DMS53 (cell line): ENCODE measurements at regions not wholly inside any gene's neighbourhood (a gene's known extent, or its start where the extent isn't known, plus 50 kb on each side); places are given as distances from the start of the nearest gene placed in this dataset.

Source experiments
- DNase-seq: peaks from one replicate; lab custom pipeline; 2025; lab: John Stamatoyannopoulos, UW

DNA sequence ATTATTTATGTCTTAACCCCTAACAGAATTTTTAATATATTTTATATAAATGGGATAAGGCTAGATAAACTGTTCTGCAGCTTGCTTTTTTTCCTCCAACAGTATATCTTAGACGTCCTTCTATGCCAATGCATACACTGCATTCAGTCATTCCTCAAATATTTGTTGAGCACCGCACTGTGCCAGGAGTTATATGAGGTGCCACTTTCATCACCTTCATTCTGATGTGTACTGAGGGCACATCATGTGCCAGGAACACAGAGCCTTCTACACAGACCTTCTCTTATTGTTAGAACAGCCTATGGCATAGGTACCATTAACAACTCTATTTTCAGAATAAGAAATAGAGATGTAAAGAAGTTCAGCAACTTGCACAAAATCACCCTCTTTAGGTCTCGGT is 570.1 kb downstream of the CDK5RAP2 start:
- DNase-seq, result no peak

- no peak for DNase-seq
These were observed 578.4 kb downstream of the CDK5RAP2 start for GRCh38 chr9:120001536-120001935.

DNA sequence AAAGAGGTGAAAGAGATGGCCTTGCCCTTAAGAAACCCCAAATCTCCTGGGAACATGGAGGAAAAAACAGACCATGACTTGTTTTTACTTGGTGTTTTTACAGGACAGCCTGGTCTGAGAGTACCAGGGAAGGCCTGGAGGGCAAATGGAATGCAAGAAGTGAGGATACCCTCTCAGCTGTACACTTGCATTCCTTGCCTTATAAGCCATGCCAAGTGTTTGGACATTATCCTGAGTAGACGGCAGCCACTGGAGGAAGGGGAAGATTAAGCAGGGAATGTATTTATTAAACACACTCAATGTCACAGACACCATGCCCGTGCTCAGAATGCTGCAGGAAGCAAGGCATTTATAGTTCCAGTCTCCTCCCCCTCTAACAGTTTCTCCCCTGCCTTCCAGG is 581.4 kb downstream of the CDK5RAP2 start:
- DNase-seq, result no peak

GRCh38 chr9:119991797-119992196 is 588.2 kb downstream of the CDK5RAP2 start:
- DNase-seq, result no peak

DNA sequence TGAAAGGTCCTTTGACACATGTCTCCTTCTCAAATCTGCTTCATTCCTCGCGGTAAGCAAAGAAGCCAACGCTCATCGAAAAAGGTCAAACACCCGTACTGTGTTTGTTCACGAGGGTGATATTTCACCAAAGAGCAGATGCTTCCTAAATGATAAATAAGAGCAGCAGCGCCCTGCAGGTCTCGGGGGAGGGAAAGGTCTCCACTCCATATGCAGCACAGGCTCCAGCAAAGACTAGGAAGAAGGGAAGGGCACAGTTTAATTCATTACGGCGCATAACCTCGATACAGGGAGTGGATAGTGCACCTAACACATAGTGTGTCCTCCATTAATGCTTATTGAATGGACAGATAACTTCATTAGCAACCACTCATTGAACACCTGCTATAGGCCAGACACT is 593.3 kb downstream of the CDK5RAP2 start:
- DNase-seq, result no peak

DNA sequence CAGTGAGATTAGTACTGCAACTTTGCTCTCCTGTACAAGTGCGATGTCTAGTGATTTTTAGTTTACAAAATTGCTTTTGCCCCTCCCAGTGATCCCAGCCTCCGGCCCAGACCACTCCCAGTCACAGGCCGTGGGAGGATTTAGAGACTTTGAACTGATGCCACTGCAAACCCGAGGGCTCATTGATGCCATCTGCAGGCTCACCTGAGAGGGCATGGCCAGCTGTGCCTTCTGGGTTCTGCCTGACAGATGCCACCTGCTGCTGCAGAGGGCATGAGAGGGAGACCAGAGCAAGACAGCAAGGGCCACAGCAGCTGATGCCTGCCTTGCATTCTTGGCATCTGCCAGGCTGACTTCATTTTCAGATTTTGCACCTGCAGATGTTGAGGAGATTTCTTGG is 593.8 kb downstream of the CDK5RAP2 start:
- DNase-seq, result peak; percentile 81

GRCh38 chr9:119974026-119974425 is 604.8 kb upstream of the BRINP1 start:
- peak; percentile 32 for DNase-seq

DNA sequence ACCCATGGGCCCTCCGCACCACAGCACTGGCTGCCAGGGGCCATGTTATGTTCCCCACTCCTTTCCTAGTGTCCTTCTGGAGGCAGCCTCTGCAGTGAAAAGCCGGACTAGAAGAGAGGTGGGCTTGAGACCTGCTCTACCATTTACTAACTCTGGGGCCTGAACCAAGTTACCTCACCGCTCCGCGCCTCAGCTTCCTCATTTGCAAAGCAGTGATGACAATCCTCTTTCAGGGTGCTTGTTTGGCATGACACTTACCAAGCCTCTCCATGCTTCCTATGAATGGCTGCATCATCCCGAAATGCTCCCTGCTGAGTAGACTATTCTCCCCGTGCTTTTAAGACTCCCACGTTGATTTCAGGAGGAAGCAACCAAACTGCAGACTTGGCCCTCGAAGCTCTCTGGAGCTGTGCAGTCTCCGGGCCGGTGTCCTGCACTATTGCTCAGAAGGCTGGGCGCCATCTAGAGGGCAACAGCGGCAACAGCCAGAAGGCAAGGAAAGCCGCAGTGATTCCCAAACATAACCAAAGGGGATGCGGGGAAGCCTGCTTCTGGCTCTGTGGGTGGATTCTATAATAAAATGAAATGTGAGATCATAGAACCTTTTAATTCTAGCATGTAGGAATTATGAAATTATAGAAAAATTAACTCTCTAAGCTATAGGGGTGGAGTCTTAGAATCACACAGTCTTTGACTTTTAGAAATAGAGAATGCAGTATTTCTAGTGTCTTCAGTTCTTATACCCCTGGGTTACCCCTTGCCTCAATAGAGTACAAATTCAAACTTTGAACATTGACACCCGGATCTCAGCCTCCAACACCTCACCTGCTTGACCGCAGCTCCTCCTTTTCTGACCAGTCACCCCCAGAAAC is 599.8 kb upstream of the BRINP1 start:
- DNase-seq, result peak; percentile 89

DNA sequence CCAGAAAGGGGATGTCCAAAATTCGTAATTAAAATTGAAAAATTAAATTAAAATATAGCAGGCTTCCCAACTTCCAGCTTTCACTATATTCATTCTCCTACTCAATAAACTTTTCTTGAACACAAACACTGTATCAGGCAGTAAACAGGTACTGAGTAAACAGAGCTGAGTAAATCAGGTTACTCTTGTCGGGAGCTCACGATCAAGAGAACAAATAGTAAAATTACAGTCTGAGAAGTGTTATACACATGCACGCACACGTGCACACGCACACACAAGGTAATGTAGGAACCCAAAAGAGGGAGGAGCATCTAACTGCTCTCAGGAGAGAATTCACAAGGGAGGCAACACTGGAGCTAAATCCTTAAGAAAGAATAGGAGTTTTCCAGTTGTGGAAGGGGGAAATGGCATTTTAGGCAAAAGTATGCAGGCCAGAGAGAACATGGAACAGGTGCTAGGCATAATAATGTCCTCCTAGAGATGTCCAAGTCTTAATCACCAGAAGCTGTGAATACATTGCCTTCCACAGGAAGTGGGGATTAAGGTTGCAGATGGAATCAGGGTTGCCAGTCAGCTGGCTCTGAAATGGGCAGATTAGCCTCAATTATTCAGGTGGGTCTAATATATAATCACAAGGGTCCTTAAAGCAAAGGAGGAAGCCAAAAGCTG is 598.8 kb upstream of the BRINP1 start:
- DNase-seq, result peak; percentile 10

DNA sequence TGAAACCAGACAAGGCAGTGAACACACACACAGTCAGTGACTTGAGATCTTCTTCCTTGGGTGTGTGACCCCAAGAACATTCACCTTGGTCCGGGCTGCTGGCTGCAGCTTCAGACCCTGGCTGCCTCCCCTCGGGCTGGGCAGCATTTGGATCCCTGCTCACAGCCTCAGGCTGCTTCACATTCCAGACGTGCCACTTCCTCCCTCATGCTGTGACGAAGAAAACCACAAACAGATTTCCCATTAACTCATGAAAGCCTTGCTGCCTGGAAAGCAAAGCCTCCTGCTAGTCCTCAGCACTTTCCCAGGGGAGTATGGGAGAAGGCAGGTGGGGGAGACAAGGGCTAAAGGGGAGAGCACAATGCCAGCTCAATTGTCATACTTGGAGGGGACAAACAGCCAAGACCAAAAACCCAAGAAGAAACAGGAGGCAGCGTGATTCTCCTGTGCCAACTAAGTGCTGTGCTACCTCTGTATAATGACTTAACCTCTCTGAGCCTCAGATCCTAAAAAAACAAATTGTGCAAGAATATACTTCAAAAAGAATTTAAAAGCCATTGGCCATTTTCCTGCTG is 594.6 kb upstream of the BRINP1 start:
- peak; percentile 24 for DNase-seq

GRCh38 chr9:119963258-119963797 is 594.1 kb upstream of the BRINP1 start:
- peak; percentile 8 for DNase-seq

DNA sequence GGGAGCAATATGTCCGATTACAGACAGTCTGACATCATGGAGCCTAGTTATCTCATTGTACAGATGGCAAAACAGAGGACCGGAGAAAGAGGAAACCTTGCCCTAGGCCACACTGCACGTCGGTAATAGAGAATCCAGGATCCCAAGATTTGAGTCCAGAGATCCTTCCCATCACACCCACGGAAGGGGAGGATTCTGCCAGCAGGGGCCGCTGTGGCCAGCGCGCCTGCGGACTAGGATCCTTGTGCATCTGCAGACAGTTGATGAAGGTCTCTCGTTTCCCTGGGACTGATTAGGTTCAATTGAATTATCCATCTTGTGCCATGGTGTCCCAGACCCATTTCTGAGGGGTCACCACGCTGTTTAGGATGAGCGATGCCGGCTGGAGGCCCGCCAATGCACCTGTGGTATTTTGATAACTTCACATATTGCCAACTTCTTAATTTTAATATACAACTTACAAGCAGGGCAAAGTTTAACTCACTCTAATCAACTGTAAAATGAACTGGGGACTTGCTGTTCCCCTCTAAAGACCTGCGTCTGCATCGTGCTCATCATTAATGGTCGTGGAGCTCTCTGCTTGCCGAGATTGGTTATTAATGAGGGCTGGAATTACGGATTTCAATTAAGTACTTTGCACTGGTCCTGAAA is 592.7 kb upstream of the BRINP1 start:
- peak; percentile 16 for DNase-seq

DNA sequence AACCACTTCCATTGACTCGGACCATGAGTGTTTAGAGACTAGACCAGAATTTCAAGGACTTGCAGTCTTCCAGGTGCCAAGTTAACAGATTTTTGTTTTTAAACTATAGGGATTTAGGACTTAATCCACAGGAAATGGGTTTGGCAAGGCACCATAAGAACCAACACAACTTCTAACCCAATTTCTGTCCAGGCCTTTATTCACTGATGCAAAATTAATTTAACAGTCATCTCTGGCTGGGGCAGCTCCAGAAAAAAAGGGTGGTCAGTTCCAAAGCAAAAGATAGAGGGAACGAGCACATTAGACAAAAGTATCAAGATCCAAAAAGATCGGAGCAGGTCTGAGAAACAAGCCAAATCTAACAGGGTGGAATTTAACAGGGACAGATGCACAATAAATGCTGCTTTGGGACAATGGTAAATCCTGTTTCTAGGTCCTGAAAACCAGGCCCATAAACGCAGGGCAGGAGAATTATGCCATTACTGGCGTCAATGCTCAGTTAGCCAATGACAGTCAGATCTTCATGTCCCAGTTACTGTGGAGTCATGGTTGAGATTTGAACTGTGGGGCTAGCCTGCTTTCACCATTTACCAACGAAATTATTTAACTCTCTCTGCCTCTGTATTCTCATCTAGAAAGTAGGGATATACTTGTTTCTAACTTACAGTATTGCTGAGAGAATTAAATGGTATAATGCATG is 590.8 kb upstream of the BRINP1 start:
- no peak for DNase-seq

- no peak for DNase-seq
These were observed 586.9 kb upstream of the BRINP1 start for GRCh38 chr9:119956111-119956510.

DNA sequence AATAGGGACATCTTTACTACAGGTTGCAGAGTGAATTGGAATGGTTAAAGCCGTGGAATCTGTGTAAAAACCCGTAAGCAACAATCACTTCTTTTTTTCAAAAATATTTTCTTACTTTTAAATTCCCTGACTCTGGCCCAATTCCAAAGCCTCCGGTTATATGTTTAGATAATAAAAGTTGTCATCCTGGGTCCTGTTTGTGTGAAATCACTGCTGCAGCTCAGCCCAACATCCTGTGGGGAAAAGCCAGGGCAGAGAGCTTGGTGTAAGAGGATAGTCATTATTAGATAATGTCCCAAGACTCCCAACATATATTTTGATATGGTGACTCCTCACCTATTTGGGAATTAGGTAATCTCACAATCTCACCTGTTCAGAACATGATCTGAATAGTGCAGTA is 586.0 kb upstream of the BRINP1 start:
- no peak for DNase-seq

DNA sequence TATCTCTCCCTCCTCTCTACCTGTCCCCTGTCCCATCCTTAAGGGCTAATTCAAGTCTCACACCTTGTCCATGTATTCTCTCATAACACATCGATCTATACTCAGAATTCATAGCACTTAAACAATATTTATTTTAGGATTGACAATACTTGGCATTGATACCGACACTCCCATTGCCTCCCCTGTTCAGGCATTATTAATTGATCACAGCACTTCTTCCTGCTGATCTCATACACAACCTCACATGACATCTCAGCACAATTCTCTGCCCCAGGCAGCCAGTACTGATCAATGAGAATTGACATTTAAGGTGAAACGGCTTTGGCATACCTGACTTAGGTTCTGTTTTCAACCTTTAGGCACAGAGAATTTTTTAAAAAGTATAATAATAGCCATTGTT is 582.4 kb upstream of the BRINP1 start:
- DNase-seq, result no peak

DNA sequence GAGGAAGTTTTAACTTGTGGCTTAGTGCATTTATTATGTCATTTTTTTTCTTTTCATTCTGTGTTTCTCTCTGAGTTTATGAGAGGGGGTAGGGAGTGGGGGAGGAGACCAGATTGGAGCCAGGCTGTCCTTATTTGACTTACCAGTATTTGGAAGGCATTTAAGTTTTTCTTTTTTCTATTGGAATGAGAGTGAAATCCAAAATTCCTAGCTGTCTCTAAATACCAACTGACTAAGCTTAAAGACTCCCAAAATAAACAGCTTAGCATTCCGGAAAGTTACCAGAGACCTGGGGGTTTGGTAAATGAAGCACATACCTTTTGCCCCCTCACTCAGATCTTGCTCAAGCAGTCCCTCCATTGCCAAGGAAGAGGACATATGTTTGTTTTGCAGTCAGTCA is 581.9 kb upstream of the BRINP1 start:
- no peak for DNase-seq

GRCh38 chr9:119945686-119946085 is 576.5 kb upstream of the BRINP1 start:
- DNase-seq, result no peak

DNA sequence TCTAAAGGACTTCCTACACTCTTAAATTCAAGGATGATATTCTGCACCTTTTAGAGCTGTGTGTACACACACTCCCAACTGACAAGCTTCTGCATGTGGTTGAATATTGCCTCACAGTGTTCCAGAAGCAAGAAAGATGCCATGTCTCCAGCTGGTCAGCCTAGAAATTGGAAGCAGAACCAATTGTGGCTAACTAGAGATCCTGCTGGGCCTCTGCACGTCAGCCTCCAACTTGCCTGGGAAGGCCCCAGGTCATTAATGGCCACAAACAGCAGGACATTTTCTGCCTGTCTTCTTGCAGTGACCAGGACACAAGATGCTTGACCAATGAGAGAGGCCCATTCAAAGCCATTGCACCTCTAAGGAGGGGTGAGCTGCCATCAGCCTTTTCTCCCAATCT is 571.9 kb upstream of the BRINP1 start:
- no peak for DNase-seq

GRCh38 chr9:119938871-119939270 is 569.6 kb upstream of the BRINP1 start:
- DNase-seq, result no peak

GRCh38 chr9:119934497-119934896 is 565.3 kb upstream of the BRINP1 start:
- no peak for DNase-seq

DNA sequence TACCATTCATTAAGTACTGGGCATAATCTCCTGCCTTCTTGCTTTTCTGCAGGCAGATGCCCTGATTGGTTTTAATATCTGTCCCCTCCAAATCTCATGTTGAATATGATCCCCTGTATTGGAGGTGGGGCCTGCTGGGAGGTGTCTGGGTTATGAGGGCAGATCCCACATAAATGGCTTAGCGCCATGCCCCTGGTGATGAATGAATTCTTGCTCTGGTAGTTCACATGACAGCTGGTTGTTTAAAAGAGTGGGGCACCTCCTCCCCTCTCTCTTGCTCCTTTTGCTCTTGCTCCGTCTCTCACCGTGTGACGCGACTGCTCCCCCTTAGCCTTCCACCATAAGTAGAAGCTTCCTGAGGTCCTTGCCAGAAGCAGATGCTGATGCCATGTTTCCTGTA is 564.0 kb upstream of the BRINP1 start:
- DNase-seq, result no peak
